ENCODE measurements at regions not wholly inside any gene's neighbourhood (a gene's known extent, or its start where the extent isn't known, plus 50 kb on each side); places are given as distances from the start of the nearest gene placed in this dataset.

- Histone ChIP-seq H3K27ac (ENCODE audit: low read depth, low read length, poor library complexity, severe bottlenecking) (no peak overlapping the region), H3K4me1 (ENCODE audit: insufficient read depth, low read length, poor library complexity, severe bottlenecking) (no peaks in the 10 kb centered on the region), H3K9me3 (ENCODE audit: low read depth, low read length, poor library complexity, severe bottlenecking) (no peaks in the 10 kb centered on the region), H3K36me3 (ENCODE audit: insufficient read depth, low read length, poor library complexity, severe bottlenecking) (no peaks in the 10 kb centered on the region), H3K27me3 (replicated peaks; ENCODE audit: insufficient read depth, low read depth, low read length, poor library complexity) (peaks cover 6% of the 10 kb centered on the region), H3K4me3 (ENCODE audit: low read depth, low read length, poor library complexity, severe bottlenecking) (no peak overlapping the region)
- no peak for TF ChIP-seq EZH2 (IDR thresholded peaks at IDR 0.05; ENCODE audit: borderline replicate concordance, low read depth, low read length, poor library complexity, severe bottlenecking)
- TF ChIP-seq, protein P1, sequence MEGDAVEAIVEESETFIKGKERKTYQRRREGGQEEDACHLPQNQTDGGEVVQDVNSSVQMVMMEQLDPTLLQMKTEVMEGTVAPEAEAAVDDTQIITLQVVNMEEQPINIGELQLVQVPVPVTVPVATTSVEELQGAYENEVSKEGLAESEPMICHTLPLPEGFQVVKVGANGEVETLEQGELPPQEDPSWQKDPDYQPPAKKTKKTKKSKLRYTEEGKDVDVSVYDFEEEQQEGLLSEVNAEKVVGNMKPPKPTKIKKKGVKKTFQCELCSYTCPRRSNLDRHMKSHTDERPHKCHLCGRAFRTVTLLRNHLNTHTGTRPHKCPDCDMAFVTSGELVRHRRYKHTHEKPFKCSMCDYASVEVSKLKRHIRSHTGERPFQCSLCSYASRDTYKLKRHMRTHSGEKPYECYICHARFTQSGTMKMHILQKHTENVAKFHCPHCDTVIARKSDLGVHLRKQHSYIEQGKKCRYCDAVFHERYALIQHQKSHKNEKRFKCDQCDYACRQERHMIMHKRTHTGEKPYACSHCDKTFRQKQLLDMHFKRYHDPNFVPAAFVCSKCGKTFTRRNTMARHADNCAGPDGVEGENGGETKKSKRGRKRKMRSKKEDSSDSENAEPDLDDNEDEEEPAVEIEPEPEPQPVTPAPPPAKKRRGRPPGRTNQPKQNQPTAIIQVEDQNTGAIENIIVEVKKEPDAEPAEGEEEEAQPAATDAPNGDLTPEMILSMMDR (conservative IDR thresholded peaks at IDR 0.05; ENCODE audit: low read depth, low read length), result no peak
- CTCF ChIA-PET, result no interaction called here
- no peak for DNase-seq (ENCODE audit: low spot score)
- POLR2A ChIA-PET (ENCODE audit: low non-redundant PET), result no interaction called here
- BruUV-seq (replicated peaks), result no TSS peak
- intact Hi-C loops (cut with micrococcal nuclease; ENCODE audit: unreplicated experiment), result no loop called here
Measured at GRCh38 chr5:143730112-143730801, 81.7 kb upstream of the HMHB1 start.

- no TSS peak for BruUV-seq (replicated peaks)
Measured at GRCh38 chr5:143729334-143729946, 82.5 kb upstream of the HMHB1 start.

GRCh38 chr5:143723159-143723558, 88.8 kb upstream of the HMHB1 start:
- Histone ChIP-seq H3K27me3 (replicated peaks; ENCODE audit: insufficient read depth, low read depth, low read length, poor library complexity) (peaks cover under 1% of the 10 kb centered on the region), H3K4me3 (ENCODE audit: low read depth, low read length, poor library complexity, severe bottlenecking) (no peak overlapping the region), H3K36me3 (ENCODE audit: insufficient read depth, low read length, poor library complexity, severe bottlenecking) (no peaks in the 10 kb centered on the region), H3K4me1 (ENCODE audit: insufficient read depth, low read length, poor library complexity, severe bottlenecking) (peaks cover 5% of the 10 kb centered on the region), H3K9me3 (ENCODE audit: low read depth, low read length, poor library complexity, severe bottlenecking) (peaks cover 10% of the 10 kb centered on the region), H3K27ac (ENCODE audit: low read depth, low read length, poor library complexity, severe bottlenecking) (no peak overlapping the region)
- intact Hi-C loops (cut with micrococcal nuclease; ENCODE audit: unreplicated experiment), result no loop called here
- POLR2A ChIA-PET (ENCODE audit: low non-redundant PET), result no interaction called here
- CTCF ChIA-PET, result no interaction called here
- TF ChIP-seq EZH2 (IDR thresholded peaks at IDR 0.05; ENCODE audit: borderline replicate concordance, low read depth, low read length, poor library complexity, severe bottlenecking), result no peak
- TF ChIP-seq, protein P1 (conservative IDR thresholded peaks at IDR 0.05; ENCODE audit: low read depth, low read length), result no peak
- DNase-seq (ENCODE audit: low spot score), result no peak
- BruUV-seq (replicated peaks), result no TSS peak

More at GRCh38 chr5:143729334-143729946, 82.5 kb upstream of the HMHB1 start:
- Histone ChIP-seq H3K4me3 (ENCODE audit: low read depth, low read length, poor library complexity, severe bottlenecking) (no peak overlapping the region), H3K4me1 (ENCODE audit: insufficient read depth, low read length, poor library complexity, severe bottlenecking) (no peaks in the 10 kb centered on the region), H3K9me3 (ENCODE audit: low read depth, low read length, poor library complexity, severe bottlenecking) (peaks cover 7% of the 10 kb centered on the region), H3K27me3 (replicated peaks; ENCODE audit: insufficient read depth, low read depth, low read length, poor library complexity) (peaks cover 6% of the 10 kb centered on the region), H3K36me3 (ENCODE audit: insufficient read depth, low read length, poor library complexity, severe bottlenecking) (no peaks in the 10 kb centered on the region), H3K27ac (ENCODE audit: low read depth, low read length, poor library complexity, severe bottlenecking) (no peak overlapping the region)
- intact Hi-C loops (cut with micrococcal nuclease; ENCODE audit: unreplicated experiment), result no loop called here
- DNase-seq (ENCODE audit: low spot score), result no peak
- ChIA-PET CTCF (no interaction called here), POLR2A (ENCODE audit: low non-redundant PET) (no interaction called here)
- no peak for TF ChIP-seq EZH2 (IDR thresholded peaks at IDR 0.05; ENCODE audit: borderline replicate concordance, low read depth, low read length, poor library complexity, severe bottlenecking)
- TF ChIP-seq, protein P1 (conservative IDR thresholded peaks at IDR 0.05; ENCODE audit: low read depth, low read length), result no peak
